ENCODE measurements at regions not wholly inside any gene's neighbourhood (a gene's known extent, or its start where the extent isn't known, plus 50 kb on each side); places are given as distances from the start of the nearest gene placed in this dataset.

- TF ChIP-seq CTCF (IDR thresholded peaks at IDR 0.05) (no peak), POLR2A (IDR thresholded peaks at IDR 0.05) (no peak), EP300 (IDR thresholded peaks at IDR 0.05) (no peak)
Observed at GRCh38 chr5:33179301-33179700, 261.5 kb upstream of the TARS1 start.

All from ovary (tissue), 3 donors.